HUDEP-2 (cell line): ENCODE measurements at regions not wholly inside any gene's neighbourhood (a gene's known extent, or its start where the extent isn't known, plus 50 kb on each side); places are given as distances from the start of the nearest gene placed in this dataset.
"Not testable (repeated sequence)": the region's sequence is repeated elsewhere in the genome, so short reads cannot be mapped to it uniquely, and the experiment has no call there.

ENCODE experiments used
- DNase-seq, 76 experiments: peaks; one replicate each; lab custom pipeline; 2025; ENCODE audit not compliant: unreplicated experiment in 76 of 76; lab: John Stamatoyannopoulos, UW

- DNase-seq: no peak
Observed at GRCh38 chr4:127419431-127419830, 213.3 kb upstream of the INTU start.

- no peak for DNase-seq
Observed at GRCh38 chr4:127421437-127421836, 211.3 kb upstream of the INTU start.

GRCh38 chr4:127425202-127425845, 207.4 kb upstream of the INTU start:
- no peak for DNase-seq

GRCh38 chr4:127425851-127426250, 206.9 kb upstream of the INTU start:
- DNase-seq: peak in 2 of 76 experiments; percentile 4 to 5

GRCh38 chr4:127441571-127441970, 191.2 kb upstream of the INTU start:
- no peak for DNase-seq

GRCh38 chr4:127445471-127445870, 187.3 kb upstream of the INTU start:
- DNase-seq: no peak

- DNase-seq: no peak
Observed at GRCh38 chr4:127446427-127446885, 186.3 kb upstream of the INTU start.

GRCh38 chr4:127448986-127449385, 183.8 kb upstream of the INTU start:
- DNase-seq: no peak

- no peak for DNase-seq
Observed at GRCh38 chr4:127449449-127449848, 183.3 kb upstream of the INTU start.

GRCh38 chr4:127450276-127450675, 182.5 kb upstream of the INTU start:
- no peak for DNase-seq

- DNase-seq: no peak
Observed at GRCh38 chr4:127463883-127464282, 168.9 kb upstream of the INTU start.

- DNase-seq: no peak
Observed at GRCh38 chr4:127469542-127469941, 163.2 kb upstream of the INTU start.

GRCh38 chr4:127469959-127470809, 162.6 kb upstream of the INTU start:
- DNase-seq: peak in 1 of 76 experiments; percentile 0

GRCh38 chr4:127478271-127478670, 154.5 kb upstream of the INTU start:
- DNase-seq: not testable (repeated sequence)

- peak in 4 of 76 experiments; percentile 1 to 13 (median 2) for DNase-seq
Observed at GRCh38 chr4:127479031-127479622, 153.6 kb upstream of the INTU start.

GRCh38 chr4:127482049-127482448, 150.7 kb upstream of the INTU start:
- DNase-seq: no peak

GRCh38 chr4:127484117-127484516, 148.6 kb upstream of the INTU start:
- no peak for DNase-seq

GRCh38 chr4:127486248-127486647, 146.5 kb upstream of the INTU start:
- DNase-seq: no peak

- DNase-seq: no peak
Observed at GRCh38 chr4:127491571-127491970, 141.2 kb upstream of the INTU start.

GRCh38 chr4:127496875-127497274, 135.9 kb upstream of the INTU start:
- not testable (repeated sequence) for DNase-seq

- DNase-seq: no peak
Observed at GRCh38 chr4:127498366-127498765, 134.4 kb upstream of the INTU start.

- DNase-seq: no peak
Observed at GRCh38 chr4:127500242-127500641, 132.5 kb upstream of the INTU start.
